GM12872 (cell line): ENCODE measurements at regions not wholly inside any gene's neighbourhood (a gene's known extent, or its start where the extent isn't known, plus 50 kb on each side); places are given as distances from the start of the nearest gene placed in this dataset.

ENCODE experiments used
- CTCF ChIP-seq: IDR thresholded peaks from 3 replicates; pipeline ENCODE4 v1.5.1; 2011; ENCODE audit warnings: low read depth, mild to moderate bottlenecking, low read length, moderate library complexity; ENCODE audit not compliant: insufficient read depth

- no peak for TF ChIP-seq CTCF
These were observed 1074.9 kb downstream of the TDRD15 start for GRCh38 chr2:22198381-22199283.

- TF ChIP-seq CTCF, result no peak
These were observed 1076.2 kb downstream of the TDRD15 start for GRCh38 chr2:22199994-22200393.

- TF ChIP-seq CTCF, result no peak
These were observed 1085.8 kb downstream of the TDRD15 start for GRCh38 chr2:22209545-22209944.

- no peak for TF ChIP-seq CTCF
These were observed 1089.5 kb downstream of the TDRD15 start for GRCh38 chr2:22213237-22213636.

GRCh38 chr2:22215517-22215916 lies 1091.7 kb downstream of the TDRD15 start:
- no peak for TF ChIP-seq CTCF

GRCh38 chr2:22217881-22218280 lies 1094.1 kb downstream of the TDRD15 start:
- no peak for TF ChIP-seq CTCF

GRCh38 chr2:22221006-22221405 lies 1097.2 kb downstream of the TDRD15 start:
- no peak for TF ChIP-seq CTCF
